GM12878 (cell line): ENCODE measurements at regions not wholly inside any gene's neighbourhood (a gene's known extent, or its start where the extent isn't known, plus 50 kb on each side); places are given as distances from the start of the nearest gene placed in this dataset.

Source experiments
- ATAC-seq: fragments of 200-7000 bp; cut with Tn5 transposase; 3 replicates; pipeline ENCODE4 v1.9.1; 2020; ENCODE audit warnings: mild to moderate bottlenecking, moderate library complexity
- BruUV-seq: library from RNA; stranded (reverse); fragments of 400-500 nt; replicated peaks from 2 replicates; lab custom pipeline; 2021; lab: Mats Ljungman, UMichigan
- CTCF ChIA-PET: fragments of 300-600 bp; sonication (Branson Sonifier 250); formaldehyde crosslinking; extraction: SDS; loops from one replicate; lab custom pipeline; 2021; ENCODE audit warnings: inconsistent platforms; lab: Yijun Ruan, JAX
- POLR2A ChIA-PET: fragments of 350-600 bp; formaldehyde crosslinking; extraction: SDS; loops from one replicate; lab custom pipeline; 2021; ENCODE audit warnings: inconsistent platforms; lab: Charles Lee
- RAD21 ChIA-PET: fragments of 300-600 bp; sonication (Branson Sonifier 250); formaldehyde crosslinking; loops from one replicate; lab custom pipeline; 2023; ENCODE audit warnings: antibody characterized with exemption; ENCODE audit not compliant: unreplicated experiment; lab: Charles Lee
- SMC1A ChIA-PET: fragments of 300-600 bp; sonication (Branson Sonifier 250); formaldehyde crosslinking; loops from one replicate; lab custom pipeline; 2023; ENCODE audit not compliant: unreplicated experiment, uncharacterized antibody; lab: Charles Lee
- DNase-seq: peaks from one replicate; pipeline ENCODE4 v3.0.0-alpha.2; 2011; ENCODE audit warnings: low read depth, low spot score
- FAIRE-seq: peaks from 3 replicates; lab custom pipeline; 2011; peaks lifted over from hg19 to GRCh38; lab: Jason Lieb, UNC
- H2AFZ ChIP-seq: 2 replicates; pipeline ENCODE4 v1.6.0; 2011; ENCODE audit warnings: low read depth, low read length, control low read depth; ENCODE audit not compliant: control insufficient read depth
- H3K27ac ChIP-seq: 2 replicates; pipeline ENCODE4 v1.5.1; 2011; ENCODE audit warnings: control low read depth; ENCODE audit not compliant: control insufficient read depth, insufficient read depth
- H3K27me3 ChIP-seq, 2 experiments: replicated peaks in 1 of 2; 2 replicates each; pipeline versions ENCODE4 v1.6.0 to v1.6.1; 2011; ENCODE audit warnings: low read length in 1 of 2; ENCODE audit not compliant: control insufficient read depth in 2 of 2, insufficient read depth in 2 of 2
- H3K36me3 ChIP-seq, 2 experiments: 2 replicates each; pipeline ENCODE4 v1.5.1; 2011; ENCODE audit warnings: low read length in 1 of 2; ENCODE audit not compliant: control insufficient read depth in 2 of 2, insufficient read depth in 2 of 2
- H3K4me1 ChIP-seq: 2 replicates; pipeline ENCODE4 v1.6.1; 2011; ENCODE audit warnings: mild to moderate bottlenecking, low read length, moderate library complexity, mixed read lengths; ENCODE audit not compliant: control insufficient read depth, insufficient read depth
- H3K4me2 ChIP-seq: 2 replicates; pipeline ENCODE4 v1.6.0; 2011; ENCODE audit warnings: control low read depth; ENCODE audit not compliant: control insufficient read depth, insufficient read depth
- H3K4me3 ChIP-seq: fragments of 200-600 bp; sonication (generic); 2 replicates; pipeline ENCODE4 v1.5.1; 2016
- H3K79me2 ChIP-seq: 2 replicates; pipeline ENCODE4 v1.6.0; 2011; ENCODE audit warnings: low read length; ENCODE audit not compliant: control insufficient read depth, insufficient read depth
- H3K9ac ChIP-seq: 2 replicates; pipeline ENCODE4 v1.8.0; 2011; ENCODE audit warnings: low read length, control low read depth, mixed read lengths; ENCODE audit not compliant: control insufficient read depth, insufficient read depth
- H3K9me3 ChIP-seq: replicated peaks from 3 replicates; pipeline ENCODE4 v1.5.1; 2011; ENCODE audit warnings: mild to moderate bottlenecking, low read length; ENCODE audit not compliant: control insufficient read depth, insufficient read depth
- H4K20me1 ChIP-seq: 2 replicates; pipeline ENCODE4 v1.6.0; 2011; ENCODE audit not compliant: control insufficient read depth, insufficient read depth
- ATF3 ChIP-seq: IDR thresholded peaks from 2 replicates; pipeline ENCODE4 v1.6.1; 2011; ENCODE audit warnings: low read depth, mild to moderate bottlenecking, low read length, moderate library complexity, borderline replicate concordance; ENCODE audit errors: extremely low read depth
- BCL11A ChIP-seq: IDR thresholded peaks from 2 replicates; pipeline ENCODE4 v1.6.1; 2011; ENCODE audit warnings: low read depth, low read length
- CBFB ChIP-seq: IDR thresholded peaks from 2 replicates; pipeline ENCODE4 v1.6.1; 2016; ENCODE audit warnings: antibody characterized with exemption, low read depth
- CBX5 ChIP-seq: sonication (generic); IDR thresholded peaks from 2 replicates; pipeline ENCODE4 v1.6.1; 2016; ENCODE audit warnings: low read depth, moderate library complexity, mild to moderate bottlenecking, inconsistent platforms
- GABPA ChIP-seq: IDR thresholded peaks from 2 replicates; pipeline ENCODE4 v1.6.1; 2014; ENCODE audit warnings: antibody characterized with exemption, low read depth, mild to moderate bottlenecking, inconsistent platforms
- IKZF1 ChIP-seq: fragments of 450-650 bp; conservative IDR thresholded peaks from 2 replicates; pipeline ENCODE4 v1.6.1; 2017; ENCODE audit warnings: antibody characterized with exemption, mild to moderate bottlenecking
- IRF3 ChIP-seq: fragments of 450-650 bp; IDR thresholded peaks from 2 replicates; pipeline ENCODE4 v1.6.1; 2014; ENCODE audit warnings: mild to moderate bottlenecking
- MAX ChIP-seq: IDR thresholded peaks from 2 replicates; pipeline ENCODE4 v1.6.1; 2012; ENCODE audit warnings: low read depth, low read length, improper control_type of control experiment
- NKRF ChIP-seq: fragments of 450-650 bp; conservative IDR thresholded peaks from 2 replicates; pipeline ENCODE4 v1.6.1; 2017; ENCODE audit warnings: mild to moderate bottlenecking, moderate library complexity
- POLR2AphosphoS5 ChIP-seq: IDR thresholded peaks from 2 replicates; pipeline ENCODE4 v1.6.1; 2011; ENCODE audit warnings: mild to moderate bottlenecking, low read length, inconsistent platforms
- RELB ChIP-seq: fragments of 450-650 bp; IDR thresholded peaks from 2 replicates; pipeline ENCODE4 v1.6.1; 2017; ENCODE audit warnings: low read depth, mild to moderate bottlenecking, moderate library complexity
- STAT3 ChIP-seq: IDR thresholded peaks from 2 replicates; pipeline ENCODE4 v1.6.1; 2011; ENCODE audit warnings: low read depth, low read length, improper control_type of control experiment
- TCF12 ChIP-seq: IDR thresholded peaks from 2 replicates; pipeline ENCODE4 v1.6.1; 2011; ENCODE audit warnings: low read depth, mild to moderate bottlenecking, low read length
- TCF3 ChIP-seq: IDR thresholded peaks from 2 replicates; pipeline ENCODE4 v1.6.1; 2012; ENCODE audit warnings: low read depth, mild to moderate bottlenecking, low read length, borderline replicate concordance; ENCODE audit not compliant: insufficient read depth
- USF1 ChIP-seq: IDR thresholded peaks from 2 replicates; pipeline ENCODE4 v1.6.1; 2011; ENCODE audit warnings: borderline replicate concordance, low read depth, mild to moderate bottlenecking, moderate library complexity, mixed read lengths, low read length; ENCODE audit not compliant: insufficient read depth; ENCODE audit errors: extremely low read length
- ZZZ3 ChIP-seq: IDR thresholded peaks from 2 replicates; pipeline ENCODE4 v1.6.1; 2011; ENCODE audit warnings: low read depth; ENCODE audit not compliant: control insufficient read depth, insufficient read length
- WGBS: methylation state at CpG from one replicate; pipeline ENCODE4 v1.1.6; 2016; ENCODE audit warnings: low lambda C conversion rate; ENCODE audit not compliant: insufficient replicate concordance, insufficient coverage; ENCODE audit errors: missing lambda C conversion rate; 5-methylcytosine and 5-hydroxymethylcytosine counted together
- in situ Hi-C: fragments of 300-500 bp; cut with MboI; formaldehyde crosslinking; loops from 9 replicates; pipeline ENCODE4 v1.14.3; 2018; ENCODE audit warnings: mixed read lengths
- intact Hi-C: fragments of 100-400 bp; cut with micrococcal nuclease; formaldehyde crosslinking; loops from one replicate; pipeline ENCODE4 v1.14.2; 2022; ENCODE audit not compliant: unreplicated experiment

GRCh38 chr2:94602466-94602865 lies 268.8 kb upstream of the TEKT4 start:
- Histone ChIP-seq H3K9me3 (no peaks in the 10 kb centered on the region), H3K36me3 (no peaks in the 10 kb centered on the region), H3K4me1 (no peaks in the 10 kb centered on the region), H3K27ac (no peak overlapping the region), H3K9ac (no peak overlapping the region), H4K20me1 (no peaks in the 10 kb centered on the region), H3K4me3 (no peak overlapping the region), H3K4me2 (no peak overlapping the region), H3K27me3 (no peaks in the 10 kb centered on the region), H2AFZ (no peak overlapping the region), H3K79me2 (no peaks in the 10 kb centered on the region)
- FAIRE-seq: no peak
- intact Hi-C loops: no loop called here
- ChIA-PET SMC1A (no interaction called here), POLR2A (no interaction called here), CTCF (no interaction called here), RAD21 (no interaction called here)
- DNase-seq: no peak
- TF ChIP-seq CBX5 (no peak), USF1 (no peak), ATF3 (no peak), BCL11A (no peak), IKZF1 (no peak), ZZZ3 (no peak), MAX (no peak), POLR2AphosphoS5 (no peak), IRF3 (no peak), CBFB (no peak), RELB (no peak), TCF12 (no peak), TCF3 (no peak), GABPA (no peak), STAT3 (no peak), NKRF (no peak)
- in situ Hi-C loops: no loop called here
- no TSS peak for BruUV-seq
- 12% methylated on average over 7 of the region's 7 CpGs for WGBS
- no peak for ATAC-seq
